ENCODE measurements at regions not wholly inside any gene's neighbourhood (a gene's known extent, or its start where the extent isn't known, plus 50 kb on each side); places are given as distances from the start of the nearest gene placed in this dataset.

DNA sequence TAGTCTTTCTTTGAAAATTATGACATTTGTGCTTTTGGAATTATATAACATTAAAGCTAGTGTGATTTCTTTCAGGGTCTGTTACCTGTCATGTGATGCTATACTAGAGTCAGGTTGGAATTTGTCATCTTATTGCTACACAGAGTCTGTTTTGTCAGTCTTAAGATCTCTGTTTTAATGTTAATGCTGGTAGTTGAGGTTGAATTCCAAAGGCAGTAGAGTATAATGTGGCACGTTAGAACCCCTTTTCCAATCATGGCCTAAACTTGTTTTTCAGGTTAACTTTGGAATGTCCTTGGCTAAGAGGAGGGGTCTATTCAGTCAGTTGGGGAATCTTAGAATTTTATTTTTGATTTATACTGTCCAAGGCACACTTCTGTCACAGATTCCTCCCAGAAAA is 258.5 kb downstream of the PABPC4L start:
- TF ChIP-seq, protein P1, sequence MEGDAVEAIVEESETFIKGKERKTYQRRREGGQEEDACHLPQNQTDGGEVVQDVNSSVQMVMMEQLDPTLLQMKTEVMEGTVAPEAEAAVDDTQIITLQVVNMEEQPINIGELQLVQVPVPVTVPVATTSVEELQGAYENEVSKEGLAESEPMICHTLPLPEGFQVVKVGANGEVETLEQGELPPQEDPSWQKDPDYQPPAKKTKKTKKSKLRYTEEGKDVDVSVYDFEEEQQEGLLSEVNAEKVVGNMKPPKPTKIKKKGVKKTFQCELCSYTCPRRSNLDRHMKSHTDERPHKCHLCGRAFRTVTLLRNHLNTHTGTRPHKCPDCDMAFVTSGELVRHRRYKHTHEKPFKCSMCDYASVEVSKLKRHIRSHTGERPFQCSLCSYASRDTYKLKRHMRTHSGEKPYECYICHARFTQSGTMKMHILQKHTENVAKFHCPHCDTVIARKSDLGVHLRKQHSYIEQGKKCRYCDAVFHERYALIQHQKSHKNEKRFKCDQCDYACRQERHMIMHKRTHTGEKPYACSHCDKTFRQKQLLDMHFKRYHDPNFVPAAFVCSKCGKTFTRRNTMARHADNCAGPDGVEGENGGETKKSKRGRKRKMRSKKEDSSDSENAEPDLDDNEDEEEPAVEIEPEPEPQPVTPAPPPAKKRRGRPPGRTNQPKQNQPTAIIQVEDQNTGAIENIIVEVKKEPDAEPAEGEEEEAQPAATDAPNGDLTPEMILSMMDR (IDR thresholded peaks at IDR 0.05) = no peak
- no peak for TF ChIP-seq REST (IDR thresholded peaks at IDR 0.05; ENCODE audit: low read depth, low read length)
- no peak for TF ChIP-seq GATA2 (CRISPR knock-in tag; IDR thresholded peaks at IDR 0.05)
- TF ChIP-seq, protein P2, sequence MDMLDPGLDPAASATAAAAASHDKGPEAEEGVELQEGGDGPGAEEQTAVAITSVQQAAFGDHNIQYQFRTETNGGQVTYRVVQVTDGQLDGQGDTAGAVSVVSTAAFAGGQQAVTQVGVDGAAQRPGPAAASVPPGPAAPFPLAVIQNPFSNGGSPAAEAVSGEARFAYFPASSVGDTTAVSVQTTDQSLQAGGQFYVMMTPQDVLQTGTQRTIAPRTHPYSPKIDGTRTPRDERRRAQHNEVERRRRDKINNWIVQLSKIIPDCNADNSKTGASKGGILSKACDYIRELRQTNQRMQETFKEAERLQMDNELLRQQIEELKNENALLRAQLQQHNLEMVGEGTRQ (IDR thresholded peaks at IDR 0.05; ENCODE audit: borderline replicate concordance, low read depth, low read length) = no peak
- no peak for TF ChIP-seq POLR2AphosphoS5 (IDR thresholded peaks at IDR 0.05; ENCODE audit: low read depth, low read length)
- TF ChIP-seq RFX5 (IDR thresholded peaks at IDR 0.05; ENCODE audit: low read length) = no peak
